H1 (cell line): ENCODE measurements at regions not wholly inside any gene's neighbourhood (a gene's known extent, or its start where the extent isn't known, plus 50 kb on each side); places are given as distances from the start of the nearest gene placed in this dataset.

Experiments used
- CTCF ChIA-PET: fragments of 300-600 bp; sonication (Branson Sonifier 250); formaldehyde crosslinking; loops from one replicate; lab custom pipeline; 2021; ENCODE audit not compliant: partially characterized antibody; lab: Charles Lee
- POLR2A ChIA-PET: fragments of 300-600 bp; sonication (Branson Sonifier 250); formaldehyde crosslinking; loops from one replicate; lab custom pipeline; 2021; ENCODE audit warnings: inconsistent platforms; ENCODE audit not compliant: partially characterized antibody; lab: Charles Lee
- DNase-seq, 2 experiments: peaks; one replicate each; pipeline versions ENCODE4 v3.0.0 to v3.0.0-alpha.2; 2010 to 2022; ENCODE audit warnings: low spot score in 2 of 2, low read depth in 1 of 2, mixed read lengths in 1 of 2
- FAIRE-seq: peaks from 2 replicates; lab custom pipeline; 2011; peaks lifted over from hg19 to GRCh38; lab: Jason Lieb, UNC
- H2AFZ ChIP-seq: 2 replicates; pipeline ENCODE4 v1.8.1; 2012; ENCODE audit warnings: low read length, inconsistent platforms
- H2AK5ac ChIP-seq: 2 replicates; pipeline ENCODE4 v1.6.1; 2013; ENCODE audit warnings: low read depth, low read length
- H2BK120ac ChIP-seq: replicated peaks from 2 replicates; pipeline ENCODE3; 2013; ENCODE audit warnings: low read depth, low read length, inconsistent platforms
- H2BK12ac ChIP-seq: 2 replicates; pipeline ENCODE4 v1.6.1; 2013; ENCODE audit warnings: low read depth, low read length
- H2BK15ac ChIP-seq: 2 replicates; pipeline ENCODE4 v1.6.1; 2013; ENCODE audit warnings: low read length
- H2BK20ac ChIP-seq: 2 replicates; pipeline ENCODE4 v1.6.1; 2013; ENCODE audit warnings: low read length
- H2BK5ac ChIP-seq: 2 replicates; pipeline ENCODE4 v1.6.1; 2013; ENCODE audit warnings: low read depth, low read length
- H3K14ac ChIP-seq: 2 replicates; pipeline ENCODE4 v1.6.1; 2013; ENCODE audit warnings: inconsistent platforms; ENCODE audit not compliant: insufficient read length
- H3K18ac ChIP-seq: 2 replicates; pipeline ENCODE4 v1.6.1; 2013; ENCODE audit warnings: low read length; ENCODE audit errors: extremely low read depth
- H3K23ac ChIP-seq: 2 replicates; pipeline ENCODE4 v1.6.1; 2013; ENCODE audit warnings: inconsistent platforms; ENCODE audit not compliant: insufficient read length
- H3K23me2 ChIP-seq: 2 replicates; pipeline ENCODE4 v1.6.1; 2013; ENCODE audit warnings: low read depth, low read length
- H3K27ac ChIP-seq: 2 replicates; pipeline ENCODE4 v1.6.1; 2011; ENCODE audit warnings: low read depth, low read length, inconsistent platforms
- H3K27me3 ChIP-seq, 4 experiments: replicated peaks in 1 of 4; 1 replicate in 1 of 4; 2 replicates in 3 of 4; pipeline versions ENCODE4 v1.6.1 to v1.8.1; 2011 to 2013; ENCODE audit warnings: low read length in 3 of 4, mild to moderate bottlenecking in 3 of 4, inconsistent platforms in 2 of 4, mixed read lengths in 2 of 4, moderate library complexity in 1 of 4; ENCODE audit not compliant: control insufficient read depth in 3 of 4, insufficient read depth in 3 of 4; ENCODE audit errors: extremely low read depth in 1 of 4
- H3K36me3 ChIP-seq, 4 experiments: 2 replicates each; pipeline versions ENCODE4 v1.6.1 to v1.8.1; 2011 to 2013; ENCODE audit warnings: mild to moderate bottlenecking in 4 of 4, low read length in 3 of 4, moderate library complexity in 2 of 4, control low read depth in 1 of 4, inconsistent platforms in 1 of 4; ENCODE audit not compliant: insufficient read depth in 4 of 4, control insufficient read depth in 2 of 4
- H3K4ac ChIP-seq: replicated peaks from 2 replicates; pipeline ENCODE3; 2013; ENCODE audit warnings: low read length, low read depth, mixed read lengths, inconsistent platforms; ENCODE audit not compliant: insufficient read length
- H3K4me1 ChIP-seq, 4 experiments: replicated peaks in 1 of 4; 1 replicate in 1 of 4; 2 replicates in 3 of 4; pipeline versions ENCODE4 v1.6.1 to v1.8.1; 2011 to 2013; ENCODE audit warnings: low read length in 3 of 4, inconsistent platforms in 2 of 4, mixed read lengths in 1 of 4; ENCODE audit not compliant: insufficient read depth in 4 of 4, control insufficient read depth in 3 of 4
- H3K4me2 ChIP-seq, 2 experiments: 2 replicates each; pipeline versions ENCODE4 v1.6.1 to v1.8.1; 2011 to 2013; ENCODE audit warnings: low read depth in 2 of 2, low read length in 2 of 2, control low read depth in 1 of 2, inconsistent platforms in 1 of 2, mild to moderate bottlenecking in 1 of 2; ENCODE audit not compliant: insufficient read depth in 1 of 2
- H3K4me3 ChIP-seq, 4 experiments: fragments of 200-600, 300-600 bp in 1 of 4; sonication (generic), shearing (Covaris generic), sonication (Bioruptor Twin) in 1 of 4; 2 replicates each; pipeline versions ENCODE4 v1.5.1 to v1.8.1; 2011 to 2016; ENCODE audit warnings: low read length in 4 of 4, low read depth in 3 of 4, control low read depth in 2 of 4, inconsistent platforms in 2 of 4, mild to moderate bottlenecking in 2 of 4, mixed read lengths in 1 of 4, moderate library complexity in 1 of 4; ENCODE audit not compliant: insufficient read depth in 2 of 4; ENCODE audit errors: extremely low read depth in 1 of 4
- H3K56ac ChIP-seq: replicated peaks from 2 replicates; pipeline ENCODE3; 2013; ENCODE audit warnings: low read depth, mild to moderate bottlenecking, mixed read lengths, low read length, inconsistent platforms; ENCODE audit not compliant: insufficient read length
- H3K79me1 ChIP-seq: 2 replicates; pipeline ENCODE4 v1.6.1; 2013; ENCODE audit warnings: low read depth, low read length, control low read depth
- H3K79me2 ChIP-seq, 2 experiments: 2 replicates each; pipeline versions ENCODE4 v1.6.1 to v1.8.1; 2012 to 2013; ENCODE audit warnings: low read length in 2 of 2, mild to moderate bottlenecking in 2 of 2, inconsistent platforms in 1 of 2; ENCODE audit not compliant: insufficient read depth in 2 of 2, control insufficient read depth in 1 of 2
- H3K9ac ChIP-seq, 4 experiments: replicated peaks in 1 of 4; 1 replicate in 1 of 4; 2 replicates in 3 of 4; pipeline versions ENCODE4 v1.6.1 to v1.8.1; 2011 to 2013; ENCODE audit warnings: low read depth in 3 of 4, low read length in 3 of 4, control low read depth in 2 of 4, mild to moderate bottlenecking in 2 of 4, moderate library complexity in 2 of 4, inconsistent platforms in 1 of 4; ENCODE audit errors: extremely low read depth in 1 of 4
- H3K9me3 ChIP-seq, 2 experiments: 2 replicates each; pipeline versions ENCODE4 v1.6.1 to v1.8.1; 2012 to 2013; ENCODE audit warnings: mild to moderate bottlenecking in 2 of 2, moderate library complexity in 2 of 2, control low read depth in 1 of 2, inconsistent platforms in 1 of 2, low read depth in 1 of 2, low read length in 1 of 2, mixed read lengths in 1 of 2; ENCODE audit not compliant: insufficient read depth in 2 of 2
- H4K20me1 ChIP-seq, 2 experiments: replicated peaks in 1 of 2; 2 replicates each; pipeline versions ENCODE3 to v1.8.1; 2011 to 2013; ENCODE audit warnings: inconsistent platforms in 2 of 2, low read length in 2 of 2, mild to moderate bottlenecking in 1 of 2; ENCODE audit not compliant: insufficient read depth in 2 of 2, control insufficient read depth in 1 of 2
- H4K5ac ChIP-seq: 2 replicates; pipeline ENCODE4 v1.6.1; 2013; ENCODE audit warnings: low read length, low read depth, mixed read lengths, inconsistent platforms; ENCODE audit not compliant: insufficient read length
- H4K8ac ChIP-seq: 2 replicates; pipeline ENCODE4 v1.8.0; 2013; ENCODE audit warnings: mild to moderate bottlenecking, moderate library complexity, low read length, inconsistent platforms; ENCODE audit not compliant: insufficient read depth; ENCODE audit errors: extremely low read depth
- H4K91ac ChIP-seq: replicated peaks from 2 replicates; pipeline ENCODE3; 2013; ENCODE audit warnings: low read length, mixed read lengths, inconsistent platforms; ENCODE audit not compliant: insufficient read length
- BCL11A ChIP-seq, 2 experiments: IDR thresholded peaks; one replicate each; pipeline ENCODE4 v1.6.1; 2011; ENCODE audit warnings: low read depth in 2 of 2, low read length in 2 of 2, mild to moderate bottlenecking in 2 of 2
- CHD2 ChIP-seq: IDR thresholded peaks from 2 replicates; pipeline ENCODE4 v1.6.1; 2012; ENCODE audit warnings: low read length, improper control_type of control experiment
- CREB1 ChIP-seq: IDR thresholded peaks from 2 replicates; pipeline ENCODE4 v1.6.1; 2012; ENCODE audit warnings: inconsistent platforms
- EP300 ChIP-seq, 2 experiments: IDR thresholded peaks; 1 replicate in 1 of 2; 2 replicates in 1 of 2; pipeline ENCODE4 v1.6.1; 2011 to 2012; ENCODE audit warnings: low read depth in 2 of 2, low read length in 2 of 2, mild to moderate bottlenecking in 2 of 2, borderline replicate concordance in 1 of 2, inconsistent platforms in 1 of 2, moderate library complexity in 1 of 2
- FOSL1 ChIP-seq: IDR thresholded peaks from 2 replicates; pipeline ENCODE4 v1.6.1; 2011; ENCODE audit warnings: mild to moderate bottlenecking, low read depth, low read length, moderate library complexity; ENCODE audit not compliant: insufficient read depth
- KDM1A ChIP-seq: fragments of 200-600, 300-600 bp; sonication (generic); IDR thresholded peaks from 2 replicates; pipeline ENCODE4 v1.7.1; 2016; ENCODE audit warnings: mild to moderate bottlenecking, low read length, borderline replicate concordance
- RFX5 ChIP-seq: IDR thresholded peaks from 2 replicates; pipeline ENCODE4 v1.6.1; 2011; ENCODE audit warnings: low read depth, low read length, improper control_type of control experiment, borderline replicate concordance
- SIRT6 ChIP-seq: IDR thresholded peaks from one replicate; pipeline ENCODE4 v1.7.1; 2012; ENCODE audit warnings: low read length, inconsistent platforms
- SP2 ChIP-seq: IDR thresholded peaks from 2 replicates; pipeline ENCODE4 v1.6.1; 2012; ENCODE audit warnings: mild to moderate bottlenecking, low read length, inconsistent platforms
- TBP ChIP-seq: IDR thresholded peaks from 2 replicates; pipeline ENCODE4 v1.6.1; 2011; ENCODE audit warnings: low read depth, low read length, improper control_type of control experiment
- TCF12 ChIP-seq: IDR thresholded peaks from 2 replicates; pipeline ENCODE4 v1.6.1; 2011; ENCODE audit warnings: low read depth, mild to moderate bottlenecking, low read length
- WGBS, 2 experiments: shearing (Covaris generic) in 1 of 2; methylation state at CpG; one replicate each; pipeline versions ENCODE4 v1.1.6 to v1.1.7; 2013 to 2015; ENCODE audit warnings: low lambda C conversion rate in 2 of 2, mixed read lengths in 2 of 2, inconsistent platforms in 1 of 2, low coverage in 1 of 2, missing lambda C conversion rate in 1 of 2; ENCODE audit not compliant: insufficient replicate concordance in 2 of 2, insufficient coverage in 1 of 2, insufficient read length in 1 of 2; ENCODE audit errors: extremely low coverage in 1 of 2, missing lambda C conversion rate in 1 of 2; 5-methylcytosine and 5-hydroxymethylcytosine counted together
- TF ChIP-seq, protein P1 (sequence below), 3 experiments: IDR thresholded peaks; 1 replicate in 2 of 3; 2 replicates in 1 of 3; pipeline versions ENCODE4 v1.5.1 to v1.6.1; 2011; ENCODE audit warnings: low read length in 3 of 3, mild to moderate bottlenecking in 3 of 3, inconsistent platforms in 2 of 3, low read depth in 1 of 3, moderate library complexity in 1 of 3; ENCODE audit not compliant: insufficient read depth in 1 of 3; ENCODE audit errors: control extremely low read depth in 1 of 3

GRCh38 chr6:10271982-10272381 lies 142.9 kb downstream of the TFAP2A start:
- no peak overlapping the region for H2BK120ac ChIP-seq
- H3K36me3 ChIP-seq, result no peaks in the 10 kb centered on the region
- no peak overlapping the region for H4K91ac ChIP-seq
- no peak overlapping the region for H3K14ac ChIP-seq
- H2BK15ac ChIP-seq, result no peak overlapping the region
- peaks cover 9 to 26% (median 16%) of the 10 kb centered on the region in 4 experiments for H3K4me1 ChIP-seq
- no peak overlapping the region for H3K27ac ChIP-seq
- no peak overlapping the region for H2BK12ac ChIP-seq
- ChIA-PET CTCF (interaction anchor here (0.7 to 1.2 kb wide), 3 partner anchors 38 to 1393 kb away, joined by 3 to 5 read pairs (median 3); no protein-coding TSS in a partner anchor), POLR2A (no interaction called here)
- no peak overlapping the region for H3K18ac ChIP-seq
- no peaks in the 10 kb centered on the region for H3K9me3 ChIP-seq
- no peak overlapping the region for H3K4me2 ChIP-seq
- H2BK20ac ChIP-seq, result no peak overlapping the region; the same call in 1 of the 2 replicates
- H3K23me2 ChIP-seq, result no peaks in the 10 kb centered on the region
- no peak overlapping the region for H3K4ac ChIP-seq
- 71% methylated on average over 1 of the region's 1 CpG; no CpG with 5 or more reads in 1 of the 2 experiments for WGBS, 2 experiments
- no peak overlapping the region for H3K23ac ChIP-seq
- H4K20me1 ChIP-seq, result no peaks in the 10 kb centered on the region
- DNase-seq (no peak), FAIRE-seq (no peak)
- no peak overlapping the region for H2BK5ac ChIP-seq
- H3K79me2 ChIP-seq, result no peaks in the 10 kb centered on the region
- no peaks in the 10 kb centered on the region for H3K79me1 ChIP-seq
- H3K27me3 ChIP-seq, result peaks cover 0 to 1% (median 0%) of the 10 kb centered on the region in 4 experiments; a peak in 1 of 7 replicates
- H3K4me3 ChIP-seq, result no peak overlapping the region
- no peak overlapping the region for H4K5ac ChIP-seq
- no peak overlapping the region for H2AK5ac ChIP-seq
- no peak overlapping the region for H3K56ac ChIP-seq
- H4K8ac ChIP-seq, result no peak overlapping the region
- H2AFZ ChIP-seq, result no peak overlapping the region
- no peak overlapping the region for H3K9ac ChIP-seq
- TF ChIP-seq KDM1A, result no peak
- no peak for TF ChIP-seq CREB1
- no peak for TF ChIP-seq TBP
- TF ChIP-seq EP300 (IDR thresholded peaks at IDR 0.05; ENCODE audit: borderline replicate concordance in 1 of 2, low read depth in 2 of 2, low read length in 2 of 2), result no peak
- TF ChIP-seq FOSL1, result no peak
- TF ChIP-seq TCF12, result no peak
- TF ChIP-seq SIRT6, result no peak
- TF ChIP-seq RFX5, result no peak
- TF ChIP-seq BCL11A (IDR thresholded peaks at IDR 0.05; ENCODE audit: low read depth in 2 of 2, low read length in 2 of 2), result no peak
- no peak for TF ChIP-seq SP2
- TF ChIP-seq, protein P1, sequence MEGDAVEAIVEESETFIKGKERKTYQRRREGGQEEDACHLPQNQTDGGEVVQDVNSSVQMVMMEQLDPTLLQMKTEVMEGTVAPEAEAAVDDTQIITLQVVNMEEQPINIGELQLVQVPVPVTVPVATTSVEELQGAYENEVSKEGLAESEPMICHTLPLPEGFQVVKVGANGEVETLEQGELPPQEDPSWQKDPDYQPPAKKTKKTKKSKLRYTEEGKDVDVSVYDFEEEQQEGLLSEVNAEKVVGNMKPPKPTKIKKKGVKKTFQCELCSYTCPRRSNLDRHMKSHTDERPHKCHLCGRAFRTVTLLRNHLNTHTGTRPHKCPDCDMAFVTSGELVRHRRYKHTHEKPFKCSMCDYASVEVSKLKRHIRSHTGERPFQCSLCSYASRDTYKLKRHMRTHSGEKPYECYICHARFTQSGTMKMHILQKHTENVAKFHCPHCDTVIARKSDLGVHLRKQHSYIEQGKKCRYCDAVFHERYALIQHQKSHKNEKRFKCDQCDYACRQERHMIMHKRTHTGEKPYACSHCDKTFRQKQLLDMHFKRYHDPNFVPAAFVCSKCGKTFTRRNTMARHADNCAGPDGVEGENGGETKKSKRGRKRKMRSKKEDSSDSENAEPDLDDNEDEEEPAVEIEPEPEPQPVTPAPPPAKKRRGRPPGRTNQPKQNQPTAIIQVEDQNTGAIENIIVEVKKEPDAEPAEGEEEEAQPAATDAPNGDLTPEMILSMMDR (IDR thresholded peaks at IDR 0.05; ENCODE audit: control extremely low read depth in 1 of 3, insufficient read depth in 1 of 3, low read depth in 1 of 3, low read length in 3 of 3), result no peak
- TF ChIP-seq CHD2, result no peak
